ENCODE measurements at regions not wholly inside any gene's neighbourhood (a gene's known extent, or its start where the extent isn't known, plus 50 kb on each side); places are given as distances from the start of the nearest gene placed in this dataset.

GRCh38 chr1:79629414-79629813 lies 622.9 kb upstream of the ADGRL4 start:
- H3K9me3 ChIP-seq: no peaks in the 10 kb centered on the region
- TF ChIP-seq POLR2AphosphoS5 (IDR thresholded peaks at IDR 0.05) (no peak), CTCF (IDR thresholded peaks at IDR 0.05) (no peak), POLR2A (IDR thresholded peaks at IDR 0.05) (no peak)
- DNase-seq (ENCODE audit: low spot score): no peak
- H3K27ac ChIP-seq: no peak overlapping the region
- intact Hi-C loops (cut with DNase I): no loop called here
- no peaks in the 10 kb centered on the region for H3K4me1 ChIP-seq (replicated peaks)
- H3K36me3 ChIP-seq: no peaks in the 10 kb centered on the region
- no peak overlapping the region for H3K4me3 ChIP-seq
- H3K27me3 ChIP-seq (replicated peaks; ENCODE audit: insufficient read depth): no peaks in the 10 kb centered on the region
- 97% methylated on average over 7 of the region's 7 CpGs for WGBS

GRCh38 chr1:79617777-79618176 lies 611.2 kb upstream of the ADGRL4 start:
- H3K4me1 ChIP-seq (replicated peaks): no peaks in the 10 kb centered on the region
- intact Hi-C loops (cut with DNase I): no loop called here
- 79% methylated on average over 2 of the region's 2 CpGs for WGBS
- no peaks in the 10 kb centered on the region for H3K9me3 ChIP-seq
- no peaks in the 10 kb centered on the region for H3K27me3 ChIP-seq (replicated peaks; ENCODE audit: insufficient read depth)
- TF ChIP-seq POLR2AphosphoS5 (IDR thresholded peaks at IDR 0.05) (no peak), CTCF (IDR thresholded peaks at IDR 0.05) (no peak), POLR2A (IDR thresholded peaks at IDR 0.05) (no peak)
- H3K36me3 ChIP-seq: no peaks in the 10 kb centered on the region
- DNase-seq (ENCODE audit: low spot score): no peak
- no peak overlapping the region for H3K4me3 ChIP-seq
- H3K27ac ChIP-seq: no peak overlapping the region

GRCh38 chr1:79614762-79615161 lies 608.2 kb upstream of the ADGRL4 start:
- 41% methylated on average over 2 of the region's 2 CpGs for WGBS
- no peaks in the 10 kb centered on the region for H3K36me3 ChIP-seq
- no peaks in the 10 kb centered on the region for H3K4me1 ChIP-seq (replicated peaks)
- TF ChIP-seq POLR2AphosphoS5 (IDR thresholded peaks at IDR 0.05) (no peak), CTCF (IDR thresholded peaks at IDR 0.05) (no peak), POLR2A (IDR thresholded peaks at IDR 0.05) (no peak)
- no peak for DNase-seq (ENCODE audit: low spot score)
- H3K4me3 ChIP-seq: no peak overlapping the region
- intact Hi-C loops (cut with DNase I): no loop called here
- no peaks in the 10 kb centered on the region for H3K9me3 ChIP-seq
- no peaks in the 10 kb centered on the region for H3K27me3 ChIP-seq (replicated peaks; ENCODE audit: insufficient read depth)
- no peak overlapping the region for H3K27ac ChIP-seq

- Histone ChIP-seq H3K27me3 (replicated peaks; ENCODE audit: insufficient read depth) (no peaks in the 10 kb centered on the region), H3K9me3 (no peaks in the 10 kb centered on the region), H3K4me3 (no peak overlapping the region), H3K4me1 (replicated peaks) (no peaks in the 10 kb centered on the region), H3K27ac (no peak overlapping the region), H3K36me3 (no peaks in the 10 kb centered on the region)
- DNase-seq (ENCODE audit: low spot score): no peak
- TF ChIP-seq POLR2AphosphoS5 (IDR thresholded peaks at IDR 0.05) (no peak), CTCF (IDR thresholded peaks at IDR 0.05) (no peak), POLR2A (IDR thresholded peaks at IDR 0.05) (no peak)
- intact Hi-C loops (cut with DNase I): no loop called here
Observed at GRCh38 chr1:79614106-79614505, 607.6 kb upstream of the ADGRL4 start.

GRCh38 chr1:79613046-79613445 lies 606.5 kb upstream of the ADGRL4 start:
- H3K9me3 ChIP-seq: no peaks in the 10 kb centered on the region
- no peak overlapping the region for H3K27ac ChIP-seq
- H3K4me3 ChIP-seq: no peak overlapping the region
- intact Hi-C loops (cut with DNase I): no loop called here
- no peaks in the 10 kb centered on the region for H3K4me1 ChIP-seq (replicated peaks)
- no peak for DNase-seq (ENCODE audit: low spot score)
- 86% methylated on average over 1 of the region's 1 CpG for WGBS
- no peaks in the 10 kb centered on the region for H3K27me3 ChIP-seq (replicated peaks; ENCODE audit: insufficient read depth)
- TF ChIP-seq POLR2AphosphoS5 (IDR thresholded peaks at IDR 0.05): no peak
- no peak for TF ChIP-seq POLR2A (IDR thresholded peaks at IDR 0.05)
- TF ChIP-seq CTCF (IDR thresholded peaks at IDR 0.05): no peak
- H3K36me3 ChIP-seq: no peaks in the 10 kb centered on the region

Data from prostate gland (tissue), 2 donors.